Central memory CD8-positive, alpha-beta T cell (primary cell): ENCODE measurements at regions not wholly inside any gene's neighbourhood (a gene's known extent, or its start where the extent isn't known, plus 50 kb on each side); places are given as distances from the start of the nearest gene placed in this dataset.

Experiments
- ATAC-seq: fragments of 150-1000 bp; cut with Tn5 transposase; replicated peaks from 2 replicates; pipeline ENCODE4 v1.10.0; 2022; ENCODE audit warnings: mild to moderate bottlenecking, moderate FRiP score, moderate number of reproducible peaks; ENCODE audit not compliant: poor library complexity, severe bottlenecking; ENCODE audit errors: extremely low read depth
- DNase-seq, 2 donors: peaks; one replicate each; pipeline ENCODE4 v3.0.0; 2021; ENCODE audit warnings: low spot score in 2 of 2
- H3K27ac Mint-ChIP-seq: one replicate; pipeline ENCODE4 v1.8.0; 2022; ENCODE audit warnings: low read depth, mild to moderate bottlenecking, moderate library complexity, mixed read lengths
- H3K27me3 Mint-ChIP-seq: one replicate; pipeline ENCODE4 v1.8.0; 2022; ENCODE audit warnings: mixed read lengths
- H3K36me3 Mint-ChIP-seq: one replicate; pipeline ENCODE4 v1.8.0; 2022; ENCODE audit warnings: mild to moderate bottlenecking, moderate library complexity, mixed read lengths; ENCODE audit not compliant: insufficient read depth
- H3K4me1 Mint-ChIP-seq: one replicate; pipeline ENCODE4 v1.8.0; 2022; ENCODE audit warnings: mixed read lengths
- H3K4me3 Mint-ChIP-seq: one replicate; pipeline ENCODE4 v1.8.0; 2022; ENCODE audit warnings: mild to moderate bottlenecking, moderate library complexity, mixed read lengths
- H3K9me3 Mint-ChIP-seq: one replicate; pipeline ENCODE4 v1.8.0; 2022; ENCODE audit warnings: mixed read lengths

DNA sequence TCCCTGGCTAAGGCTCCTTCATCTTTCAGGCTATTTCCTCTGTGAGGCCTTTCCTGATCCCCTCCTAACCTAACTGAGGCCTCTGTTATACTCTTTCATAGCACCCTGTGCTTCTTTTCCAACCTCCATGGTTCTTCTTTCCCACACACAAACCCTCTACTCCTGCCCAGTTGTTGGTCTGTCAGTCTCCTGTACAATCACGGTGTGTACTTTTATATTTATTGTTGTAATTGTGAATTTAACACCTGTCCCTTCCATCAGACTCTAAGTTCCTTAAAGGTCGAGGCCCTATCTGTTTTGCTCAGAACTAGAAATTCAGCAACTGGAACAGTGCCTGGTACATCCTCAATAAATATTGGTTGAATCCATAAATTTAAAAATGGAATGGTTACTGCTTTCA, 100.2 kb upstream of the KCNE2 start:
- no peak for DNase-seq
- no peaks in the 10 kb centered on the region for H3K4me1 Mint-ChIP-seq
- peaks cover 15% of the 10 kb centered on the region for H3K9me3 Mint-ChIP-seq
- peaks cover 12% of the 10 kb centered on the region for H3K27me3 Mint-ChIP-seq
- no peak overlapping the region for H3K27ac Mint-ChIP-seq
- H3K36me3 Mint-ChIP-seq: no peaks in the 10 kb centered on the region
- ATAC-seq: no peak
- no peak overlapping the region for H3K4me3 Mint-ChIP-seq

DNA sequence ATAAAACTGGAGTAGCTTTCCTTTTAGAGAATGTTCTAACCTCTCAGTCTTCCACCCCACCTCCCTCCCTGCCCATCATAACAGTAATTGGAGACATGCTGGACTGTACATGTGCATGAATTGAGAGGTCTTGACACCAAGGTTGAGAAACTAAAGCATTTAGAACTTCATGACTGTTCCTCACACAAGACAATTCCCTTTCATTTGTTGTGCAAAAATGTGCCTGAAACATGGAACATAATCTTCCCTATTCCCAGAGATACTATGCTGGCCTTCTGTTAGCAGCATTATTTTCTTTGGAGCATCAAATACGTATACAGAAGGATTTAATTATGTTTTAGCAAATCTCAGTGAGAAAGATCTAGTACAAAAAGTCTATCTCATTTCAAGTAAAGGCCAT, 97.5 kb upstream of the KCNE2 start:
- Mint-ChIP-seq H3K27me3 (peaks cover 23% of the 10 kb centered on the region), H3K27ac (no peak overlapping the region), H3K4me3 (no peak overlapping the region), H3K36me3 (peaks cover 4% of the 10 kb centered on the region), H3K9me3 (peaks cover 11% of the 10 kb centered on the region), H3K4me1 (no peaks in the 10 kb centered on the region)
- DNase-seq: no peak
- no peak for ATAC-seq

DNA sequence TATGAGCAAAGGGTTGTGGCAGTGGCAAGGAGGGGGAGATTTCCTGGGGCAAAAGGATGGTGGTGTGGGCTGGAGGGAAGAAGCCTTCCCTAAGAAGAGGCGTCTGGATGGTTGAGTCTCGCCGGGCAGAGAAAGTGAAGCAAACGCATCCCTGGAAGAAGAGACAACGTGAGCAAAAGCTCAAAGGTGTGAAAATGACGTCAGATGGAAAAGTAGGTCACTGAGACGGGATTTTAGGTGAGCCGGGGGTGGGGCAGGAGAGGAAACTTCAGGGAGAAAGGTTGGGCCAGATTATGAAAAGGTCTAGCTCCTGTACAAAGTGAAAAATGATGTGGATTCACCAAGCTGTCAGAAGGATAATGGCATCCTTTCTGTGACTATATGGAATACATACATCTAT, 95.3 kb upstream of the KCNE2 start:
- H3K4me1 Mint-ChIP-seq: no peaks in the 10 kb centered on the region
- ATAC-seq: no peak

DNA sequence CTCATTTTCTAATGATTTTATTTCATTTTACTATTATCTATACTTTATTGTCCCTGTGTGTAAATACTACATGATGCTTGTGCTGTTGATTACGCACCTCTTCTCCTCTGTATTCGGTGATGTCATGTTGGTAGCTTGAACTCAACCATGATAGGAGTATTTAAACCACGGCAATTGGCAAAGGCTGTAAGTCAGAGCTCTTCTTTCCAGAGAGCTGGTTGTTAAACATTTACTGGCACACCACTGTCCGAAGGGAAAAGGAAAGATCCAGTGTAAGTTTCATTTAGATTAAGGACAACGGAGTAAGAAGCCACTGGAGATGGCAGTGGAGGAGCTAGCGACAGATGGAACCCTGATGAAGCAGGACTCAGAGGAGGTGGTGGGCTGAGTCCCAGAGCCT, 93.4 kb upstream of the KCNE2 start:
- H3K9me3 Mint-ChIP-seq: peaks cover 5% of the 10 kb centered on the region
- ATAC-seq (no peak), DNase-seq (no peak)
- no peak overlapping the region for H3K27ac Mint-ChIP-seq
- no peak overlapping the region for H3K4me3 Mint-ChIP-seq
- peaks cover 4% of the 10 kb centered on the region for H3K36me3 Mint-ChIP-seq
- H3K27me3 Mint-ChIP-seq: peaks cover 43% of the 10 kb centered on the region
- H3K4me1 Mint-ChIP-seq: no peaks in the 10 kb centered on the region

More for the DNA sequence above, 95.3 kb upstream of the KCNE2 start:
- H3K4me3 Mint-ChIP-seq: no peak overlapping the region
- peaks cover 27% of the 10 kb centered on the region for H3K27me3 Mint-ChIP-seq
- no peak for DNase-seq
- H3K36me3 Mint-ChIP-seq: peaks cover 4% of the 10 kb centered on the region
- peaks cover 4% of the 10 kb centered on the region for H3K9me3 Mint-ChIP-seq
- no peak overlapping the region for H3K27ac Mint-ChIP-seq

DNA sequence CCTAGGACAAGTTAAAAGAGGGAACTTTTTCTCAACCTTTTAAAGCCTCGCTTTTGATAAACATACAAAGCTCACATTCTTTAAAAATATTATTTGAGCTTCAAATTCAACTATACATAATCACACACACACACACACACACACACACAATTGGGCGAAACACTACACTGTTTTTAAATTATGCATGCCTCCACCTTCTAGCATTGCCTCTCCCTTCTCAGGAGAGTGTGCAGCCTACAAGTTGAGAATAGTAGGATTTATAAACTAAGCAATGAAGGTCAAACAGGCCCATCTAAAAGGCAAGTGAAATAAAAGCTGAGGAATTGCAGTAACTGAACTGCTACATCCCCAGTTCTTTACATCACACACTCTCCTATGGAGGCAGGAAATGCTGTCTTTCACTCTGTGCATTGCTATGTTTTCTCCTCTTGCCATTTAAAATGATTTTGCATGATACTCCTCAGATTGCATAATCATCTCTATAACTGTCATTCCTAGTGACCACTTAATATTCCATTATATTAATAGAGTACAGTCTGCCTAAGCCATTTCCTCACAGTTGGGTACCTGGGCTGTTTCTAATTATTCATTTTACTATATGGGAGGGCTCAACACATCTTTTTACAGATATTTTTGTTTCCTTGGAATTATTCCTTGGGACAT, 92.5 kb upstream of the KCNE2 start:
- Mint-ChIP-seq H3K4me1 (no peaks in the 10 kb centered on the region), H3K27ac (no peak overlapping the region), H3K9me3 (peaks cover 5% of the 10 kb centered on the region), H3K36me3 (peaks cover 4% of the 10 kb centered on the region), H3K27me3 (peaks cover 44% of the 10 kb centered on the region), H3K4me3 (no peak overlapping the region)
- DNase-seq (no peak), ATAC-seq (no peak)

DNA sequence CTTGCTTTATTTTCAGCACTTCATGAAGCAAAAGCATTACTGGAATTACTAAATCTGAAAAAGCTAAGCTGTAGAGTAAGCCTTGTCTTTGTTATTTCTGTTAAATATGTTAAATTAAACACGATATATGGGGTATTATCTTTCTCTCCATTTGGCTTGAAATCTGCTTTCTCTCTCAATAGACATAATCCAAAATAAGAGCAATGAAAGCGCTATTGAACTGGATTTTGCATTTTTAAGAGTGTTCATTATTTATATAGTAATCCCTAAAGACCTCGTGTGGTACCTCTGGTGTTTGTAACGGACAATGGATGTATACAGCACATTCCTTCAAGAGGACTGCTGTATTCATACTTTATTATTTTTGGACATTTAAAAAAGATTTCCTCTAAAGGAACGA, 91.5 kb upstream of the KCNE2 start:
- no peak for ATAC-seq
- no peak overlapping the region for H3K27ac Mint-ChIP-seq
- no peak overlapping the region for H3K4me3 Mint-ChIP-seq

DNA sequence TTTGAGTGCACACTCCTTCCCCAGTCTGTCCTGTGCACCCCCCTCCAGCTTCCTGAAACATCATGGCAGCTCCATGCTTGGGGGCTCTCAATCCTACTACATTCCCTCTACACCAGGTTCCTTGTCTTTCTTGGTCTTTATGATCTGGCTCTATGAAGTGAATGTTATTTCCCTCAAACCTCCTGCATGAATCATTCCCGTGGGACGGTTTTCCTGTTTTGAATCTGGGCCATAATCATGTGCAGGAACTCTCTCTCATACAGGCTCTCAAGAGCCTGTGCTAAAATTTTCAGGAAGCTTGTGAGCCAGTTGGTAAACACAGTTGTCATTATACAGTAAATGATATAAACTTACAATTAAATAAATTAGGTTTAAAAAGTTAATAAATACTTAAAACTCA, 89.8 kb upstream of the KCNE2 start:
- Mint-ChIP-seq H3K4me1 (no peaks in the 10 kb centered on the region), H3K27me3 (peaks cover 42% of the 10 kb centered on the region), H3K27ac (no peak overlapping the region), H3K9me3 (peaks cover 5% of the 10 kb centered on the region), H3K36me3 (peaks cover 3% of the 10 kb centered on the region), H3K4me3 (no peak overlapping the region)
- ATAC-seq (no peak), DNase-seq (no peak)

More for the DNA sequence above, 91.5 kb upstream of the KCNE2 start:
- Mint-ChIP-seq H3K27me3 (peaks cover 54% of the 10 kb centered on the region), H3K9me3 (peaks cover 5% of the 10 kb centered on the region), H3K36me3 (peaks cover 4% of the 10 kb centered on the region), H3K4me1 (no peaks in the 10 kb centered on the region)
- no peak for DNase-seq

DNA sequence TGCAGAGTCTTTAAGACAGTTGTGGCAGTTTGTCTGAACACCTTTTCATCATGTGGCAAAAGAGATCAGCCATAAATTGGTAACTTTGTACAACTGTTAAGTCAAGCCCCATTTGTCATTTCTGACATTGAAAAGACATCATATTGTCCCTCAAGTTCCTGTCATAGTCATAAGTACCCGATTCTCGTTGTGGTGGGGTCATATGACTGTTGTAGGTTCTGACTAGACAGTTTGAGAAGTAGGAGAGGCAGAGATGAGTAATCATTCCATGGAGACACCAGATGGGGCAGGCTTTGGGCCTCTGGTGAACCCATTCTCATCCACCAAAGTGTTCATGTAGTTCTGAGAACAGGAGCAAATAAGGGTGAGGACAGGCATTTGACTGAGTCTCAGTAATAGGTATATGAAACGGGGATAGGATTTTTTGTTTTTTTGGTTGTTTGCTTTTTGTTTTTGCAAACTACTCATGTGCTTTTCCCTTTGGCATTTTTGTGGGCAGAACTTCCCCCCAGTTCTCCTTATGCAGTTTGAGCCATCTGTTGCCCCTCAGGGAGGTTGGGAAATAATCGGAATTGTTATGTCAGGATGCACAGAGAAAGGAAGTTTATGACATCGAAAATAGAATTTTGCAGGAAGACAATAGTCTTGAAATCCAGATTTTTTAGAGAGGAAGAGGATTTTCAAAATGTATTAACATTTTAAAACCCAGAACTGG, 86.9 kb upstream of the KCNE2 start:
- ATAC-seq: no peak
- H3K27me3 Mint-ChIP-seq: peaks cover 35% of the 10 kb centered on the region

DNA sequence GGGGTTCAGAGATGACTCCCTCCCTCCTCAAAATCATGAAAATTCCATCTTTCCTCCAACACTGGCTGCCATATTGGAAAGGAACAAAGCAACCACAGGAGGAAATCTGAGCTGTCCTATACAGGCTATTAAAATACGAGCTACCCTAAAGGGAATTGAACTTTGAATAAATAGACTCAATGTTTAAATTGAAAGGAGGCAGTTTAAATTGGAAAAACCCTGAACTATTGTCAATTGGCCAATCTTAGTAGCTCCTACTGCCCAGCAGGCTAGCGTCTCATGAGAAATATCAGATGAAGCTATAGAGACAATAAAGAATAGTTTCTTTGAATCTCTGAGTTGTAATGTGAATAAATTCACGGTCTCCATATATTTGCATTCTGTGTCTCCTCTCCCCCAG, 85.4 kb upstream of the KCNE2 start:
- H3K4me1 Mint-ChIP-seq: no peaks in the 10 kb centered on the region
- DNase-seq (no peak), ATAC-seq (no peak)
- H3K27ac Mint-ChIP-seq: no peak overlapping the region
- peaks cover 5% of the 10 kb centered on the region for H3K9me3 Mint-ChIP-seq
- no peaks in the 10 kb centered on the region for H3K36me3 Mint-ChIP-seq
- peaks cover 31% of the 10 kb centered on the region for H3K27me3 Mint-ChIP-seq
- no peak overlapping the region for H3K4me3 Mint-ChIP-seq

More for the DNA sequence above, 86.9 kb upstream of the KCNE2 start:
- H3K4me3 Mint-ChIP-seq: no peak overlapping the region
- no peaks in the 10 kb centered on the region for H3K4me1 Mint-ChIP-seq
- DNase-seq: no peak
- no peaks in the 10 kb centered on the region for H3K36me3 Mint-ChIP-seq
- peaks cover 5% of the 10 kb centered on the region for H3K9me3 Mint-ChIP-seq
- H3K27ac Mint-ChIP-seq: no peak overlapping the region

DNA sequence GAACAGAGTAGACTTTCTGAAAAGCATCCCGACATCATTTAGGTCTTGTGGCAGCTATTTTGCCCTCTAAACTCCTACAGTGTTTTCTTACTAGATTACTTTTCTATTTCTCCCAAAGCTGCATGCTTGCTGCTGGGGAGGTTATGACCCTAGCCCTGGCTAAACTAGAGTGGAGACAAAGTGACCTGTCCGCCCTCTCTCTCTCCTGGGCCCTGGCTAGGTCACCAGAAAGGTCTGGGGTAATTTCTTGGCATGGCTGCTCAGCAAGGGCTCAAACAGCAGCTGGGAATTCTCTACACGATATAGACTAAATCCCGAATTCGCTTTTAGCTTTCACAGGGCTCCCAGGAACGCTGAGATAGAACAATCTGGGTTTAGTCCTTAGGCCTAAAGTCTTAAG, 84.5 kb upstream of the KCNE2 start:
- H3K4me3 Mint-ChIP-seq: no peak overlapping the region
- H3K27me3 Mint-ChIP-seq: peaks cover 23% of the 10 kb centered on the region
- no peak for DNase-seq
- ATAC-seq: no peak
- H3K9me3 Mint-ChIP-seq: no peaks in the 10 kb centered on the region
- no peak overlapping the region for H3K27ac Mint-ChIP-seq
- H3K4me1 Mint-ChIP-seq: no peaks in the 10 kb centered on the region
- no peaks in the 10 kb centered on the region for H3K36me3 Mint-ChIP-seq

DNA sequence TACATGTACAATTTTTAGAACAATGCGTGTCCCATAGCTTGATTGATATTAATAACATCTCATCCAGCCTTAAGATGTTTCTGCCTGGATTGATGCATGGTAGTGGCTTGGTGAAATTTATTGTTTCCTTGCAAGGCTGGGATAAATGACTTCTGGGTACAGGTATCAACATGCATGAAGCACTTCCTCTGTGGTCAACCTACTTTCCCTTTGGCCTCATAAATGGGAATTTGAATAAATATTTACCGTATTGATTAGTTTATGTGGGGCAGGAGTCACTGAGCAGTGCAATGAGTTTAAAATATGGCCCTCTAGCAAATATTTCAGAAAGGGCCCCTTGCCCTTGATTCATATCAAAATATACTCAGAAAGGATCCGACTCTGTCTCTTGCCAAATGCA, 83.9 kb upstream of the KCNE2 start:
- ATAC-seq (no peak), DNase-seq (no peak)
- Mint-ChIP-seq H3K9me3 (no peaks in the 10 kb centered on the region), H3K4me1 (no peaks in the 10 kb centered on the region), H3K36me3 (no peaks in the 10 kb centered on the region), H3K27ac (no peak overlapping the region), H3K27me3 (peaks cover 17% of the 10 kb centered on the region), H3K4me3 (no peak overlapping the region)

DNA sequence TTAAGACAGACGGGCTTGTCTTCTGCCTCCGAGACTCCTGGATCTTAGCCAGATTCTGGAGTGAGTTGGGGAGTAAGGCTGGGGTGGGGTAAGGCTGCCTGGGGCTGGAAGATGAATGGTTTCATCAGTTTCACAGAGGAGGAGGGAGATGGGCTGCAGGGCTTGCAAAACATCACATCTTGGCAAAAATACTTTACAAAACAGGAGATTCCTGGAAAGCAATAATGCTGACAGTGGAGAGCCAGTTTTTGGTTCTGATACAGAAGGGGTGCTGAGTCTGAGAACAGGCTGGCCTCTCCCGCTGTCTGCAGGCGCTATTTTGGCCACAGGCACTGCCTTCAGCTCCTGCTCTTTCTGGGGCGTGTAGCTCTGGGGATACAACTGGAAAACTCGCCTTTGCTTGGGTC, 83.4 kb upstream of the KCNE2 start:
- Mint-ChIP-seq H3K36me3 (no peaks in the 10 kb centered on the region), H3K9me3 (no peaks in the 10 kb centered on the region), H3K27me3 (peaks cover 14% of the 10 kb centered on the region), H3K4me3 (no peak overlapping the region), H3K27ac (no peak overlapping the region), H3K4me1 (no peaks in the 10 kb centered on the region)
- DNase-seq: no peak
- ATAC-seq: no peak

DNA sequence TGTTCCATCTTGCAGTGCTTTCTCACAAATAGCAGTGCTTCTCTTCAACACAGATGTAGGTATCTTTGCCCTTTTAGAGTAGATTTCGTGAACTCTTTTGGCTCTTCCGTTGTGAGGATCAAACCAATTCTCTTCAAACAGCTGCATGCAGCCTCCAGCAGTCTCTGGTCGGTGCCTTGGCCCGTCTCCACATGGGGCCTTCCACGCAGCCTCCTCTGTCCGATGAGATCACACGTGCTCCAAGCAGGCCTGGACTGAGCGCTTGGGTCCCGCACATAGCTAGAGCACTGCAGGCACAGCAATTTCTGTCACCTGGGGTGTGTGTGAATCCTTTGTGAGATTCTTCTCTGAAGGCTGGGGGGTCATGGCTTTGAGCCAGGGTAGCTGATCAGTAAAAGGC, 82.8 kb upstream of the KCNE2 start:
- H3K4me3 Mint-ChIP-seq: no peak overlapping the region

More for the DNA sequence above, 82.8 kb upstream of the KCNE2 start:
- Mint-ChIP-seq H3K27ac (no peak overlapping the region), H3K27me3 (peaks cover 14% of the 10 kb centered on the region), H3K9me3 (no peaks in the 10 kb centered on the region), H3K4me1 (no peaks in the 10 kb centered on the region), H3K36me3 (no peaks in the 10 kb centered on the region)
- DNase-seq (no peak), ATAC-seq (no peak)
